ENCODE measurements at regions not wholly inside any gene's neighbourhood (a gene's known extent, or its start where the extent isn't known, plus 50 kb on each side); places are given as distances from the start of the nearest gene placed in this dataset.
A peak's percentile ranks its signal among the peaks of the same experiment; 100 is the strongest.

- Histone ChIP-seq H3K79me1 (ENCODE audit: low read depth in 1 of 2, low read length in 2 of 2) (no peaks in the 10 kb centered on the region), H2BK5ac (ENCODE audit: low read depth, low read length, poor library complexity, severe bottlenecking) (no peak overlapping the region), H3K4ac (ENCODE audit: low read depth, low read length) (no peak overlapping the region), H2AFZ (replicated peaks; ENCODE audit: low read length, poor library complexity) (peak overlapping the region; percentile 63), H2AK5ac (ENCODE audit: low read depth, low read length) (peak overlapping the region; percentile 39; the same call in 1 of the 2 replicates), H3K27me3 (ENCODE audit: control insufficient read depth, insufficient read depth, low read length) (peaks cover 2% of the 10 kb centered on the region; the same call in 1 of the 2 replicates), H3K4me1 (ENCODE audit: control insufficient read depth, insufficient read depth, low read length) (no peaks in the 10 kb centered on the region), H3K18ac (ENCODE audit: low read depth, low read length) (no peak overlapping the region), H3K36me3 (ENCODE audit: control insufficient read depth, insufficient read depth, low read length) (no peaks in the 10 kb centered on the region), H4K8ac (ENCODE audit: low read depth in 2 of 2, low read length in 2 of 2) (no peak overlapping the region), H3K14ac (replicated peaks; ENCODE audit: low read depth, low read length) (no peak overlapping the region), H4K20me1 (ENCODE audit: insufficient read depth, low read length) (no peaks in the 10 kb centered on the region), H3K4me2 (ENCODE audit: low read depth, low read length) (no peak overlapping the region), H3K27ac (ENCODE audit: insufficient read depth, low read length) (no peak overlapping the region), H3K9me1 (ENCODE audit: insufficient read depth, low read length) (no peaks in the 10 kb centered on the region), H4K91ac (ENCODE audit: insufficient read depth, low read depth, low read length) (no peak overlapping the region), H2AK9ac (replicated peaks; ENCODE audit: low read depth, low read length, poor library complexity) (no peak overlapping the region), H3K23ac (ENCODE audit: low read depth, low read length) (no peak overlapping the region), H3K4me3 (ENCODE audit: insufficient read depth, low read depth, low read length) (no peak overlapping the region), H2BK20ac (ENCODE audit: low read depth, low read length) (no peak overlapping the region), H4K5ac (ENCODE audit: low read depth, low read length) (no peak overlapping the region), H3K9me3 (ENCODE audit: control insufficient read depth, insufficient read depth, low read length) (no peaks in the 10 kb centered on the region), H2BK120ac (ENCODE audit: low read depth, low read length) (no peak overlapping the region), H3K56ac (ENCODE audit: extremely low read depth, insufficient read depth, low read length) (no peak overlapping the region), H3K9ac (ENCODE audit: low read depth, low read length) (no peak overlapping the region), H2BK15ac (ENCODE audit: low read depth, low read length) (no peak overlapping the region)
- dilution Hi-C loops (cut with HindIII; ENCODE audit: low sequenced_read_pairs, unreplicated experiment): no loop called here
- 13% methylated on average over 1 of the region's 3 CpGs; no CpG with 5 or more reads in 1 of the 2 experiments for WGBS, 2 experiments (ENCODE audit: extremely low coverage in 2 of 2, insufficient read length in 1 of 2)
- DNase-seq (no peak), ATAC-seq (ENCODE audit: low read depth) (no peak)
- intact Hi-C loops (cut with micrococcal nuclease): no loop called here
- ChIA-PET POLR2A (ENCODE audit: unreplicated experiment) (no interaction called here), CTCF (no interaction called here)
- in situ Hi-C loops (cut with MboI; ENCODE audit: low sequenced_read_pairs): no loop called here
- TF ChIP-seq USF2 (IDR thresholded peaks at IDR 0.05; ENCODE audit: low read depth, low read length) (no peak), CEBPB (IDR thresholded peaks at IDR 0.05; ENCODE audit: low read depth, low read length) (no peak), RCOR1 (IDR thresholded peaks at IDR 0.05; ENCODE audit: insufficient replicate concordance, low read length) (no peak), POLR2A (IDR thresholded peaks at IDR 0.05; ENCODE audit: low read depth, low read length) (no peak), CHD1 (IDR thresholded peaks at IDR 0.05; ENCODE audit: low read depth, low read length) (no peak), FOS (IDR thresholded peaks at IDR 0.05; ENCODE audit: low read depth, low read length) (no peak), MXI1 (IDR thresholded peaks at IDR 0.05; ENCODE audit: borderline replicate concordance, low read depth, low read length) (no peak), SMC3 (IDR thresholded peaks at IDR 0.05; ENCODE audit: low read depth, low read length) (no peak), MAFK (IDR thresholded peaks at IDR 0.05; ENCODE audit: low read depth, low read length) (no peak), RAD21 (IDR thresholded peaks at IDR 0.05; ENCODE audit: low read length) (no peak), CTCF (conservative IDR thresholded peaks at IDR 0.05; ENCODE audit: low read depth, low read length) (no peak), RFX5 (IDR thresholded peaks at IDR 0.05; ENCODE audit: low read depth, low read length) (no peak), ELK1 (IDR thresholded peaks at IDR 0.05; ENCODE audit: borderline replicate concordance, low read depth, low read length) (no peak), NFE2L2 (IDR thresholded peaks at IDR 0.05; ENCODE audit: low read depth, low read length) (no peak), BHLHE40 (IDR thresholded peaks at IDR 0.05; ENCODE audit: low read depth, low read length) (no peak)
- BruUV-seq (replicated peaks): no TSS peak
Observed at GRCh38 chr13:47610687-47611086, 390.4 kb downstream of the SUCLA2 start.
